Choroid plexus epithelial cell (primary cell): ENCODE measurements at regions not wholly inside any gene's neighbourhood (a gene's known extent, or its start where the extent isn't known, plus 50 kb on each side); places are given as distances from the start of the nearest gene placed in this dataset.
A peak's percentile ranks its signal among the peaks of the same experiment; 100 is the strongest.
"Not testable (repeated sequence)": the region's sequence is repeated elsewhere in the genome, so short reads cannot be mapped to it uniquely, and the experiment has no call there.

ENCODE experiments used
- DNase-seq: peaks from one replicate; pipeline ENCODE4 v3.0.0-alpha.2; 2010; ENCODE audit warnings: low read depth
- H3K4me3 ChIP-seq: 2 replicates; pipeline ENCODE4 v1.5.1; 2011; ENCODE audit warnings: low read depth, mild to moderate bottlenecking, control low read depth, low read length, moderate library complexity
- CTCF ChIP-seq: conservative IDR thresholded peaks from 2 replicates; pipeline ENCODE4 v1.5.1; 2011; ENCODE audit warnings: low read depth, mild to moderate bottlenecking, control low read depth, inconsistent platforms, low read length, moderate library complexity

- DNase-seq, result no peak
- no peak for TF ChIP-seq CTCF
- H3K4me3 ChIP-seq, result no peak overlapping the region
These were observed 288.1 kb upstream of the UBE2E3 start for GRCh38 chr2:180692322-180692721.

- DNase-seq, H3K4me3 ChIP-seq: not testable (repeated sequence)
These were observed 288.6 kb upstream of the UBE2E3 start for GRCh38 chr2:180691855-180692223.

- DNase-seq, H3K4me3 ChIP-seq: not testable (repeated sequence)
These were observed 289.1 kb upstream of the UBE2E3 start for GRCh38 chr2:180691186-180691854.

GRCh38 chr2:180690611-180691010 lies 289.8 kb upstream of the UBE2E3 start:
- no peak overlapping the region for H3K4me3 ChIP-seq
- peak; percentile 27 for DNase-seq
- no peak for TF ChIP-seq CTCF

- H3K4me3 ChIP-seq, result no peak overlapping the region
- no peak for DNase-seq
- TF ChIP-seq CTCF, result no peak
These were observed 297.5 kb upstream of the UBE2E3 start for GRCh38 chr2:180682871-180683270.

GRCh38 chr2:180679693-180680092 lies 300.7 kb upstream of the UBE2E3 start:
- no peak for TF ChIP-seq CTCF
- no peak overlapping the region for H3K4me3 ChIP-seq
- DNase-seq, result peak; percentile 18

- no peak for TF ChIP-seq CTCF
- no peak overlapping the region for H3K4me3 ChIP-seq
- DNase-seq, result no peak
These were observed 301.8 kb upstream of the UBE2E3 start for GRCh38 chr2:180678625-180678972.

GRCh38 chr2:180677930-180678624 lies 302.3 kb upstream of the UBE2E3 start:
- no peak for TF ChIP-seq CTCF
- DNase-seq, result no peak
- no peak overlapping the region for H3K4me3 ChIP-seq
